ENCODE measurements at regions not wholly inside any gene's neighbourhood (a gene's known extent, or its start where the extent isn't known, plus 50 kb on each side); places are given as distances from the start of the nearest gene placed in this dataset.

DNA sequence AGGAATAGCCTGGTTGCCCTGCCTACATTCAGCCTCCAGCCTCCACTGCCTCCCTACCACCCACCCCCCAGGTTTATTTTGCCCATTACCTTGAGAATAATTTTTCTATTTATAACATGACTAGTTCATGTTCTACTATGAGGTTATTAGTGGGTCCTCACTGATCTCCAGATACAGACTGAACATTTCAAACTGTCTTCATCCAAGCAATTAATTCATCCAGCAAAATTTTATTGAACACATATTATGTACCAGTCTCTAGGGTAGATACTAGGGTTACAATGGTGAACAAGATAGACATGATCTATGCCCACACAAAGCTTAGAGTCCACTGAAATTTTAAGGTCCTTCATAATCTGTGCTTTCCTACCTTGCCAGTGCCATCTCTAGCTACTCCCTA is 51.6 kb upstream of the FHIP2A start:
- DNase-seq (ENCODE audit: low read depth), result no peak

DNA sequence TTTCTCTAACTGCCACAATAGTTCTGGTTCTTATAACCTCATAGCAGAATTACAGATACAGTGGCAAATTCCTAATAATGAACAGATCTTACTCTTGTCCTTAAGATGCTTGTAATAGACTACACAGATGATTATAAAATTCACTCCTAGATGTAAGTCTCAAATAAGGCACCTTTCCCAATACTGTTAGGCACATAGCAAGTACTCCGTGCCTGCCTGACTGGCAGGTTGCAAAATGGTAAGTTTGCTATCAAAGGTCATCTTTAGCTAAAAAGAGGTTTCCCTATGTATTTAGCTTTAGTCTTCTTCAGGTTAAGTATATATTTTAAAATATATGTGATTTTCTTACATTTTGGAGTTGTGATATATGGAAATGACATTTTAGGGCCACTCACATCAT is 50.4 kb upstream of the FHIP2A start:
- DNase-seq (ENCODE audit: low read depth), result no peak

DNA sequence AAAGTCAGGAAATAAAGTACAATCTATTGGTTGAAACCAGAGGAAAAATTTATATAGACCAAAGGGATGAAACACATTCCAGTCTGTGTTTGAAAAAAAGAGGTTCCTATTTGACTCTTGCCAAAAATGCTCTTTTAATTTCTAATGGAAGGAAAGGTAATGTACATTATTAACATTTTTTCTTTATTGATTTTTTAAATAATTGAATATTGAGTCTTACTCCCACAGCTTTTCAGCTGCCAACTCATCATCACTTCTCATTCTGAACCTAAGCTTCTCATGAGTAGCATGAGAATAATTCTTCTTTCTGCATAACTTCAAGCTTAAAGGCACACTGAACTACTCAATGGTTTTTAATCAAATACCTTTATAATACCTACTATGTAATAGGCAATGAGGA is 49.8 kb upstream of the FHIP2A start:
- no peak for DNase-seq (ENCODE audit: low read depth)

All from HS-27A (cell line).